ENCODE measurements at regions not wholly inside any gene's neighbourhood (a gene's known extent, or its start where the extent isn't known, plus 50 kb on each side); places are given as distances from the start of the nearest gene placed in this dataset.

GRCh38 chr11:95442531-95443050 lies 211.6 kb upstream of the SESN3 start:
- H3K27me3 ChIP-seq (ENCODE audit: control insufficient read depth, insufficient read depth, low read length) = no peaks in the 10 kb centered on the region
- H3K4me3 ChIP-seq (ENCODE audit: low read length) = no peak overlapping the region
- WGBS (ENCODE audit: insufficient coverage, low lambda C conversion rate) = 100% methylated on average over 1 of the region's 3 CpGs
- no peaks in the 10 kb centered on the region for H3K9me3 ChIP-seq (ENCODE audit: control insufficient read depth, low read depth, low read length)
- no peaks in the 10 kb centered on the region for H3K36me3 ChIP-seq (ENCODE audit: control insufficient read depth, insufficient read depth, low read length)
- DNase-seq = no peak
- no peak overlapping the region for H3K27ac ChIP-seq (ENCODE audit: low read length)
- H3K4me1 ChIP-seq (ENCODE audit: control insufficient read depth, insufficient read depth, low read length) = no peaks in the 10 kb centered on the region

- no peak overlapping the region for H3K27ac ChIP-seq (ENCODE audit: low read length)
- H3K9me3 ChIP-seq (ENCODE audit: control insufficient read depth, low read depth, low read length) = no peaks in the 10 kb centered on the region
- no peaks in the 10 kb centered on the region for H3K27me3 ChIP-seq (ENCODE audit: control insufficient read depth, insufficient read depth, low read length)
- WGBS (ENCODE audit: insufficient coverage, low lambda C conversion rate) = no CpG with 5 or more reads among the region's 9 CpGs
- H3K4me1 ChIP-seq (ENCODE audit: control insufficient read depth, insufficient read depth, low read length) = no peaks in the 10 kb centered on the region
- no peak for DNase-seq
- no peak overlapping the region for H3K4me3 ChIP-seq (ENCODE audit: low read length)
- H3K36me3 ChIP-seq (ENCODE audit: control insufficient read depth, insufficient read depth, low read length) = no peaks in the 10 kb centered on the region
Measured at GRCh38 chr11:95435628-95436353, 204.8 kb upstream of the SESN3 start.

GRCh38 chr11:95435192-95435591 lies 204.2 kb upstream of the SESN3 start:
- Histone ChIP-seq H3K4me3 (ENCODE audit: low read length) (no peak overlapping the region), H3K27me3 (ENCODE audit: control insufficient read depth, insufficient read depth, low read length) (no peaks in the 10 kb centered on the region), H3K9me3 (ENCODE audit: control insufficient read depth, low read depth, low read length) (no peaks in the 10 kb centered on the region), H3K36me3 (ENCODE audit: control insufficient read depth, insufficient read depth, low read length) (no peaks in the 10 kb centered on the region), H3K4me1 (ENCODE audit: control insufficient read depth, insufficient read depth, low read length) (no peaks in the 10 kb centered on the region), H3K27ac (ENCODE audit: low read length) (no peak overlapping the region)
- WGBS (ENCODE audit: insufficient coverage, low lambda C conversion rate) = no CpG with 5 or more reads among the region's 3 CpGs
- DNase-seq = no peak

GRCh38 chr11:95434489-95435057 lies 203.6 kb upstream of the SESN3 start:
- Histone ChIP-seq H3K9me3 (ENCODE audit: control insufficient read depth, low read depth, low read length) (no peaks in the 10 kb centered on the region), H3K4me1 (ENCODE audit: control insufficient read depth, insufficient read depth, low read length) (no peaks in the 10 kb centered on the region), H3K27me3 (ENCODE audit: control insufficient read depth, insufficient read depth, low read length) (no peaks in the 10 kb centered on the region), H3K36me3 (ENCODE audit: control insufficient read depth, insufficient read depth, low read length) (no peaks in the 10 kb centered on the region), H3K27ac (ENCODE audit: low read length) (no peak overlapping the region), H3K4me3 (ENCODE audit: low read length) (no peak overlapping the region)
- DNase-seq = no peak
- WGBS (ENCODE audit: insufficient coverage, low lambda C conversion rate) = no CpG with 5 or more reads among the region's 1 CpG

GRCh38 chr11:95434009-95434408 lies 203.0 kb upstream of the SESN3 start:
- WGBS (ENCODE audit: insufficient coverage, low lambda C conversion rate) = no CpG with 5 or more reads among the region's 2 CpGs
- H3K27ac ChIP-seq (ENCODE audit: low read length) = no peak overlapping the region
- no peaks in the 10 kb centered on the region for H3K36me3 ChIP-seq (ENCODE audit: control insufficient read depth, insufficient read depth, low read length)
- no peaks in the 10 kb centered on the region for H3K9me3 ChIP-seq (ENCODE audit: control insufficient read depth, low read depth, low read length)
- no peaks in the 10 kb centered on the region for H3K4me1 ChIP-seq (ENCODE audit: control insufficient read depth, insufficient read depth, low read length)
- no peaks in the 10 kb centered on the region for H3K27me3 ChIP-seq (ENCODE audit: control insufficient read depth, insufficient read depth, low read length)
- DNase-seq = no peak
- no peak overlapping the region for H3K4me3 ChIP-seq (ENCODE audit: low read length)

- H3K4me3 ChIP-seq (ENCODE audit: low read length) = no peak overlapping the region
- DNase-seq = peak; percentile 21 to 30
- no peaks in the 10 kb centered on the region for H3K4me1 ChIP-seq (ENCODE audit: control insufficient read depth, insufficient read depth, low read length)
- 67% methylated on average over 1 of the region's 4 CpGs for WGBS (ENCODE audit: insufficient coverage, low lambda C conversion rate)
- no peak overlapping the region for H3K27ac ChIP-seq (ENCODE audit: low read length)
- H3K36me3 ChIP-seq (ENCODE audit: control insufficient read depth, insufficient read depth, low read length) = no peaks in the 10 kb centered on the region
- no peaks in the 10 kb centered on the region for H3K9me3 ChIP-seq (ENCODE audit: control insufficient read depth, low read depth, low read length)
- no peaks in the 10 kb centered on the region for H3K27me3 ChIP-seq (ENCODE audit: control insufficient read depth, insufficient read depth, low read length)
Measured at GRCh38 chr11:95432714-95433503, 201.9 kb upstream of the SESN3 start.

GRCh38 chr11:95429376-95429907 lies 198.4 kb upstream of the SESN3 start:
- Histone ChIP-seq H3K4me3 (ENCODE audit: low read length) (no peak overlapping the region), H3K27ac (ENCODE audit: low read length) (no peak overlapping the region), H3K4me1 (ENCODE audit: control insufficient read depth, insufficient read depth, low read length) (no peaks in the 10 kb centered on the region), H3K9me3 (ENCODE audit: control insufficient read depth, low read depth, low read length) (no peaks in the 10 kb centered on the region), H3K27me3 (ENCODE audit: control insufficient read depth, insufficient read depth, low read length) (no peaks in the 10 kb centered on the region), H3K36me3 (ENCODE audit: control insufficient read depth, insufficient read depth, low read length) (no peaks in the 10 kb centered on the region)
- 89% methylated on average over 1 of the region's 1 CpG for WGBS (ENCODE audit: insufficient coverage, low lambda C conversion rate)
- DNase-seq = no peak

- DNase-seq = no peak
- no peaks in the 10 kb centered on the region for H3K36me3 ChIP-seq (ENCODE audit: control insufficient read depth, insufficient read depth, low read length)
- no peak overlapping the region for H3K4me3 ChIP-seq (ENCODE audit: low read length)
- H3K4me1 ChIP-seq (ENCODE audit: control insufficient read depth, insufficient read depth, low read length) = no peaks in the 10 kb centered on the region
- 100% methylated on average over 1 of the region's 5 CpGs for WGBS (ENCODE audit: insufficient coverage, low lambda C conversion rate)
- H3K9me3 ChIP-seq (ENCODE audit: control insufficient read depth, low read depth, low read length) = no peaks in the 10 kb centered on the region
- H3K27ac ChIP-seq (ENCODE audit: low read length) = no peak overlapping the region
- H3K27me3 ChIP-seq (ENCODE audit: control insufficient read depth, insufficient read depth, low read length) = no peaks in the 10 kb centered on the region
Measured at GRCh38 chr11:95426823-95427462, 195.9 kb upstream of the SESN3 start.

GRCh38 chr11:95419915-95420314 lies 188.9 kb upstream of the SESN3 start:
- no CpG with 5 or more reads among the region's 2 CpGs for WGBS (ENCODE audit: insufficient coverage, low lambda C conversion rate)
- no peak overlapping the region for H3K27ac ChIP-seq (ENCODE audit: low read length)
- DNase-seq = no peak

GRCh38 chr11:95418916-95419315 lies 187.9 kb upstream of the SESN3 start:
- Histone ChIP-seq H3K9me3 (ENCODE audit: control insufficient read depth, low read depth, low read length) (no peaks in the 10 kb centered on the region), H3K27ac (ENCODE audit: low read length) (no peak overlapping the region), H3K27me3 (ENCODE audit: control insufficient read depth, insufficient read depth, low read length) (no peaks in the 10 kb centered on the region), H3K4me3 (ENCODE audit: low read length) (no peak overlapping the region), H3K36me3 (ENCODE audit: control insufficient read depth, insufficient read depth, low read length) (no peaks in the 10 kb centered on the region), H3K4me1 (ENCODE audit: control insufficient read depth, insufficient read depth, low read length) (no peaks in the 10 kb centered on the region)
- no CpG with 5 or more reads among the region's 1 CpG for WGBS (ENCODE audit: insufficient coverage, low lambda C conversion rate)
- DNase-seq = no peak

More at GRCh38 chr11:95419915-95420314, 188.9 kb upstream of the SESN3 start:
- Histone ChIP-seq H3K4me3 (ENCODE audit: low read length) (no peak overlapping the region), H3K36me3 (ENCODE audit: control insufficient read depth, insufficient read depth, low read length) (no peaks in the 10 kb centered on the region), H3K9me3 (ENCODE audit: control insufficient read depth, low read depth, low read length) (no peaks in the 10 kb centered on the region), H3K4me1 (ENCODE audit: control insufficient read depth, insufficient read depth, low read length) (no peaks in the 10 kb centered on the region), H3K27me3 (ENCODE audit: control insufficient read depth, insufficient read depth, low read length) (no peaks in the 10 kb centered on the region)

Measured in large intestine (tissue), 3 donors.